KBM-7 (cell line): ENCODE measurements at regions not wholly inside any gene's neighbourhood (a gene's known extent, or its start where the extent isn't known, plus 50 kb on each side); places are given as distances from the start of the nearest gene placed in this dataset.

ENCODE experiments used
- DNase-seq: peaks from one replicate; pipeline ENCODE4 v3.0.0-alpha.2; 2015
- in situ Hi-C: fragments of 300-500 bp; cut with MboI; formaldehyde crosslinking; loops from 2 replicates; pipeline ENCODE4 v1.14.3; 2020; ENCODE audit warnings: low sequenced_read_pairs, low pct_unique_long_range_greater_than_20kb, mixed read lengths

DNA sequence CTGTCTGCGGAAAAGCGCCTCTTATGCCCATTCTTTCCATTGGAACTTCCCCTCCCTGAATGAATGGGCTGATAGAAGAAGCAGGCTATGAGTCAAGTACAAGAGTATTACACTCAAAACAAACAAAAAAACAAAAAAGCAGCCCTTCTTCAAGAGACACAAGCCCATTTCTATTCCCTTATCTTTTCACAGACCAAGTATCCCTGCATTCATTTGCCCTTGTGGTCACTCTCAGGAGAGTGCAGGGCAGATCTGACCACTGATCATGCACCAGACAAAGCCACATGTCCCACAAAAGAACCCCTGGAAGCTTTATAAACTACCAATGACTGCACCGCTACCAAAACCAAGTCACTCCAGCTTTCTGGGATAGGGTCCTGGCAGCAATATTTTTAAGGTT, 262.5 kb upstream of the TAS2R1 start:
- DNase-seq: no peak
- in situ Hi-C loops: no loop called here

DNA sequence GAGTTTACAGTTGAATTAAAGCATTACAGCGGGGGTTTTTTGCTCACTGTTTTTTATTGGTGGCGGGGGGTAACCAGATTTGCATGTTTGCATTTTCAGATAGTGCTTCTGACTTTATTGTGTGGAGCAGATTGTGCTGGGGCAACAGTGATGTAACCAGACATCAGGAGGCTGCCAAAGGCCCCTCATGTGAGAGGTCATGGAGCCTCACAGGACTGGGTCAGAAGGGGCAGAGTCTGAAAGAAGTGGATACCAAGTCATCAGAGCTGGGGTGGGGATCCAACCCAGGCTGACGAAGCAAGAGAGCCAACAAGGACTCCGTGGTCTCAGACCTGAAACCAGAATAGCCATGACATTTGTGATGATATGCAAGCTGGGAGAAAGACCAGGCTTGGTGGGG, 259.4 kb upstream of the TAS2R1 start:
- in situ Hi-C loops: no loop called here
- DNase-seq: no peak

DNA sequence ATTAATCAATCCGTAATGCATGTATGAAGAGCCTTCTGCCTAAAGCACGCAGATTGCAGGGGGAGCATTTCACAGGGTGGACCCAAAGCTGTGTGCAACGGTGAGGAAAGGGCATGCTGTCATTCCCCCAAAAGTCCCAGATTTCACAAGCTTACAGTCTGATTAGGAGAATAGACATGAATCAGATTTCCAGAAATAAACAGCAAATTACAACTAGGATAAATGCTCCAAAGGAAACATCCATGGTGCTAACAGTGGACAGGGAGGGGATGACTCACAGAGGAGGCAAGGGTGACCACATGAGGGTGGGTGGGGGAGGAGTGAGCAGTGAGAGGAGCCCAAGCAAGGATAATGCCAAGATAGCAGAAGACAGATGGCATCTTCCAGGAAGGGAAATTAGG, 258.4 kb upstream of the TAS2R1 start:
- DNase-seq: no peak
- in situ Hi-C loops: no loop called here

DNA sequence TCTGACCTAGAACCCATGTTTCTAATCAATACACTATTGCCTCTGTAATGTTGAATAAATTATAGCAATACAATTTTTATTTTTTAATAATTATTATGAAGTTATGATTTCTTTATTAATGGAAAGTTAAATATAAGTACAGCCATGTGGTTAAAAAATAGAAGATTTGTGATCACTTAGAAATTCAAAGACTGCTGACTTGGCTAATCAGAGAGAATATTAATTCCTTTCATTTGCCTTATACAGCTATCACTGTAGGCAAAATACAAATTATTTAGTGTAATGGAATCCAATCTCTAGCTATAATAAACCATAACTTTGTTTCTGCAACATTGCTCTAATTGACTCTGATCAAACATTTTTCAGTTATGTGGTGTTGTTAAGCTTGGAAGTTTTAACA, 255.0 kb upstream of the TAS2R1 start:
- in situ Hi-C loops: no loop called here
- DNase-seq: no peak

DNA sequence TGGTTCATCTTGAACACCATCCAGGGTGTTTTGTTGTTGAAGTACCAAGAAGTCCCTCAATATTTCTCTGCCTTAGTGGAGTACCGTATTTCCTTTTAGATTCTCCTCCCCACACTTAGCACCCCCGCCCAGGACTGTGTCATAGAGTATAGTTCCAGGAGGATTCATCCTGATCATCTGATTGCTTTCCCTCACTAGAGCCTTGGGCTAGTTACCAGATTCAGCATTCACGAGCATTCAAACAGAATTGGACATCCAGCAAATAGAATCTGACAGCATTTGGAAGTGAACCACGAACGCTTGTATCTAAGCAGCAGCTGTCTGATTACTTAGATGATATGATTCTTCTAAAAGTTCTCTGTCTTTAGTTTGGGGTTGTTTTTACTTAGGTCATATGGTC, 248.1 kb upstream of the TAS2R1 start:
- DNase-seq: no peak
- in situ Hi-C loops: no loop called here

DNA sequence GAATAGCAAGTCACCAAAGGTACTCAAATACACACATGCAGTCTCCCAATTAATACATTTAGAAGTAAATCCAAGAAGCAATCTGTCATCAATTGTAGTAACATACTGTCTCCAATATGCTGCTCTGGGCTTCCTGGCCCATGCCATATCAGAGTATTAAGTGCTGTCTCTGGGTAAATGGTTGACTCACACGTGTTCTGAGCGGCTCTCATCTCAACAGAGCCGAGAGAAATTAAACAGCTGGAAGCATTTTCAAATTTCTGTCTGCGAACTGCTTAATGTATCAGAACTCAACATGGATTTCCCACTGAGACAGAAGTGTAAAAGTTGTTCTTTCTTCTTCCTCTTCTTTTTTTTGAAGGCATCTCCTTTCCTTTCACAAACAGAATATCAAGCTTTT, 247.3 kb upstream of the TAS2R1 start:
- in situ Hi-C loops: no loop called here
- DNase-seq: no peak

DNA sequence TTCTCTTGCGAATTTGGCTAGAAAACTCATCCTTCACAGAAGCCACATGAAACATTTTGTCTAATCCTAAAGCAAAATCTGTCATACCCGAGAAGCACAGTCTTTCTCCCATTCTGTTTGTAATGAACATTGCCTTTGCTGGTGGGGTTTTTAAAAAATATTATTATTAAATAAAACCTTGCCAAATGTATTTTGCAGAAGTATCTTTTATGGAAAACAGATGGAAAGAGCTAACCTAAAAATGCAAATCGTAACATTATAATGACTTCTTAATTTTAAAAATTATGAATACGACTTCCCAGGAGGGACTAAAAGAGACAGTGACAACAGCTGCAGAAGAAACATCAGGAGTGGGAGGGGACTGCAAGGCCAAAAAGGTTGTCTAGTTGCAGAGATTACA, 246.3 kb upstream of the TAS2R1 start:
- no peak for DNase-seq
- in situ Hi-C loops: no loop called here

DNA sequence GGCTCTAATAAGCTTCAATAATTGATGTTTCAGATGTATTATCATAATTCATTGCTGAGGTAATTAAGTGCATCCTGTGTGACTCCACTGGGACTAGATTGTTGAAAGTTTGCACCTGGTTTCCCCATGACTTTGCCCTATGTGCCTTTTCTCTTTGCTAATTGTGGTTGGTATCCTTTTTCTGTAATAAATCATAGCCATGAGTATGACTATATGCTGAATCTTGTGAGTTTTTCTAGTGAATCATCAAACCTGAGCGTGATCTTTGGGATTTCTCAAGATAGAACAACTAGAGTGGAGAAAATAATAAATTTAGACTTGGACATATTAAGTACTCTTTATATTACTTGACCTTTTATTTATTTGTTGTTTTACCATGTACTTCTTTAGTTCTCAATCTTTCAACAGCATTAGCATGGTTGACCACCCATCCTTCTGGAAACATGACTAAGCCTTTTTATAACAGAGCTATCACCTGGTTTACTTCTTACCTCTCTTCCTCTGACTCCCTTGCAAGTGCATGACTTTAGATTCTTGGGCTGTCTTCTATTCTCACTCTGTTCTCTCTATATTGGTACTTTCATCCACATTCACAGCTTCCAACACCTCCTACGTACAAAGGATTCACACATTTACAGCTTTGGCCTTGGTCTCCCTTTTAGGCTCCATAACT, 239.6 kb upstream of the TAS2R1 start:
- DNase-seq: no peak
- in situ Hi-C loops: no loop called here

DNA sequence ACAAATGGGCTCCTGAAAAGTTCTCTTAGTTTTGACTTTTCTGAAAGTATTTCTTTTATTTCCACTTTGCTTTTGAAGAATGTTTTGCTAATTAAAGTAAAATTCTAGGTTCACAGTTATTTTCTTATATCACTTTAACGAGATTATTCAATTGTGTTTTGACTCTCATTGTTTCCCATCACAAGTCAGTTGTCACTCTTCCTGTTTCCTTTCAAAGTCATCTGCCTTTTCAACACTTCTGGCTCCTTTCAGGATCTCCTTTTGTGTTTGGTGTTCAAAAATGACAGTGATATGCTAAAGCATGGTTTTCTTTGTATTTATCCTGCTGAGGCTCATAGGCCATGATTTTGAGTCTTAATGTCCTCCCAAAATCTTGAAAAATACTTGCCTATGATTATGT, 235.4 kb upstream of the TAS2R1 start:
- in situ Hi-C loops: no loop called here
- DNase-seq: no peak

DNA sequence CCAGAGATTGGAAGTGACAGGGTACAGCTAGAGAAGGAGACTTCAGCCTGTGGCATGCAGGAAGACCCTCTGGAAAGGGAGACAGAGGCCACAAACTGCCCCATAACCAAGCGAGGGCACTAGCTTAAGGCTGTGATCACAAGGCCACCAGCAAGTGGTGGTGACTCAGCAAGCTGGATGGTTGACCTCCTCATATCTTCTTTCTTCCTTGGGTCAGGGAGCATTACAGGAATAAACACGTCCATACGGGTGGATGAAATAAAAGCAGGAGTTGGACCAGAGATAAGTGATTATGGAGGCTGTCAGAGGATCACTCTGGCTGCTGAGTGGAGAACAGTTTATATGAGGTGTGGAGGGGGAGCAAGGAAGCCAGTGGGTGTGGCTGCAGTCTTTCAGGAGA, 234.6 kb upstream of the TAS2R1 start:
- no peak for DNase-seq
- in situ Hi-C loops: no loop called here

DNA sequence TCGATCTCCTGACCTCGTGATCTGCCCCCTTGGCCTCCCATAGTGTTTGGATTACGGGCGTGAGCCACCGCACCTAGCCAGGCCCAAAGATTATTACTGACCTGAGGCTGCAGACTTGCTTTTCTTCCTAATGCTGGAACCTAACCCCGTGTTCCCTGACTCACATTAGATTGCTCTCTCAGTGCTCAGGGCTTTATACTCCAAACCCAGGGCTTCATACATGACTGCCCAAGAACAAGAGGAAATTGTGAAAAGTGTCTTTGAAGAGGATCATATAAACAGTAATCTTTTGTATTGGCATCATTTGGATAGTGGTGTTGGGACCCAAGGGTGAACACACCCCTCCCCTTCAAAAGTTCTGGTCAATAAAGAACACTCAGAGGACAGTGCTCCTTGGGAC, 233.3 kb upstream of the TAS2R1 start:
- in situ Hi-C loops: no loop called here

DNA sequence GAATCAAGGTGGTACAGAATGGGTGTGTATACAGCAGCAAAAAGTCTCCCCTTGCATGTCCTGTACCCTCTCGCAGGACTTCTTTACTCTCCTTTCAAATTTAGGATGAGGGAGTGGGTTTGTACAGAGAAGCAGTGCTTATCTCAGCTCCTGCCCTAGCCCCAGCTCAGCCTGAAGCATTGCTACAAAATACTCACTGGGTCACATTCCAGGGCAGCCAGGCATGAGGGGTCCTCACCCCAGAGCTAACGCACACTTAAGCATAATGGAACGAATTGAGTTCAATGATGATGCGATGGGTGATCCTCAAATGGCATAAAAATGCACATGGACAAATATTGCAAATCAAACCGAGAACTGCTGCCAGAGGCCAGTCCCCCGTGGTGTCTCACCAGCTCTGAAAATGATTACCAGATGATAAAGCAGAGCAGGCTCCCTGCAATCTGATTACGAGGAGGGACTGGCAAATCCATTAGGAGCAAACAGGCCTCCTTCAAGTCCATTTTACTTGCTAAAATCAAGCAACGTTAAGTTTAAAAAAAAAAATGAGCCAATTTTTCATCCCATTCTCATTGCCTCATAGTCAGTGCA, 231.6 kb upstream of the TAS2R1 start:
- in situ Hi-C loops: no loop called here
- no peak for DNase-seq

More for the DNA sequence above, 233.3 kb upstream of the TAS2R1 start:
- no peak for DNase-seq

DNA sequence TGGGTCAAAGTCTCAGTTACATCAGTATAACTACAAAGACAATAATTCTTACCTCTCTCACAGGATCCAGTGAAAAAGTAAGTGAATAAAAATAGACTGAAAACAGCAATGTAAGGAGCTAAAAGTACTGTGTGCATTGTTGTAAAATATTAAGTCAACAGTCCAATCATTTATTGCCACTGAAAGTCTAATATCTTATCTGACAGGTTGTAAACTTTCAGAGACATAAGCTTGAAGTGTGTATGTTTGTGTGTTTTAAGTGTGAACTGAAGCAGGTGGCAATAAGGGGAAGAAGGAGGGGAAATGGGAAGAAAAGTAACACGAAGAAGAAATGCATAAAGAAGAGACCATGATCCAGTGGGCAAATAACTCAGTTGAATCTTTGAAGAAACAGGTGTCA, 229.7 kb upstream of the TAS2R1 start:
- no peak for DNase-seq
- in situ Hi-C loops: no loop called here

DNA sequence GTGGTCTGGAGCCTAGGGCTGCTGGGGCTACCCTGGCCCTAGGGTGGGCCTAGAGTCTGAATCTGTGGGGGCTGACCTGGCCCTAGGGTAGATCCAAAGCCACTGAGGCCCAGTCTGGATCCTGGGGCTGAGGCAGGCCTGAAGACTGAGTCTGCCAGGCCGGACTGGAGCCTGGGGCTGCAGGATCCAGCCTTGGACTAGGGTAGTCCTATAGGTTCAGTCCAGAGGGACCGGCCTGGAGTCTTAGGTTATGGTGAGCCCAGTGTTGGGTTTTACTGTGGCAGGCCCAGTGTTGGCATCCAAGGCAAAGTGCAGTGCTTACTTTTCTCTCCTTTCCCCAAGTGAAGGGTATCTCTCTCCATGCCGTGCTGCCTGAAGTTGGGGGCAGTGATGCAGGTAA, 227.9 kb upstream of the TAS2R1 start:
- in situ Hi-C loops: no loop called here
- DNase-seq: no peak

DNA sequence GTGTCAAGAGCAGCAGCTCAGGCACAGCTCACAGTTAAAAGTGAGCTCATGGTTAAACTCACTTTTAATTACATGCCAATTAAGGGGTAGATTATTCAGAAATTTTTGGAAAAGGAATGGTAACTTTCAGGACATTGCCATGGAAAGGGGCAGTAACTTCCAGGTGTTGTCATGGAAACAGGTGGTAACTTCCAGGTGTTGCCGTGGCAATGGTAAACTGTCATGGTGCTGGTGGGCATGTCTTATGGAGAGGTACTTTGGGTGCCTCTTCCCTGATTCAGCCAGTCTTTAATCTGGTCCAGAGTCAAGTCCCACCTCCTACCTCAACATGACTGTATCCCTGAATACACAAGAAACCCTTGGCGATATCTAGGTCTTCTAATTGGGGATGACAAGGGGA, 223.2 kb upstream of the TAS2R1 start:
- in situ Hi-C loops: no loop called here

DNA sequence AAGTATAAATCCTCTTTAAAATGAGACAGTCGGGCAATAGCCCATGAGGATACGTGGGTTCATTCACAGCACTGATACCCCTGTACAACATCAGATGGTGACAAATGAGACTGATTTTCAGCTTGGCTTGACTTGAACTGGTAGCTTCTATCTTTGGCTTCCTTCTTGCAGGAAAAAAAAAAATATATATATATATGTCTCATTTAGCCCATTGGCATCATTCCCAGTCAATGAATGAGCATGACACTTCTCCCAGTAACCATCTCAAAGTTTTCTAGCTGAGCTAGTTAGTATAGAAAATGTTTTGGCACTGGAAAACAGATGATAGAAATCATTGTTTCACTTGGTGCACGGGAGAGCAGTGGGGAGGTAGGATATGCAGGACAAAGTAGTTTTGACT, 222.5 kb upstream of the TAS2R1 start:
- in situ Hi-C loops: no loop called here
- DNase-seq: no peak

More for the DNA sequence above, 223.2 kb upstream of the TAS2R1 start:
- no peak for DNase-seq

DNA sequence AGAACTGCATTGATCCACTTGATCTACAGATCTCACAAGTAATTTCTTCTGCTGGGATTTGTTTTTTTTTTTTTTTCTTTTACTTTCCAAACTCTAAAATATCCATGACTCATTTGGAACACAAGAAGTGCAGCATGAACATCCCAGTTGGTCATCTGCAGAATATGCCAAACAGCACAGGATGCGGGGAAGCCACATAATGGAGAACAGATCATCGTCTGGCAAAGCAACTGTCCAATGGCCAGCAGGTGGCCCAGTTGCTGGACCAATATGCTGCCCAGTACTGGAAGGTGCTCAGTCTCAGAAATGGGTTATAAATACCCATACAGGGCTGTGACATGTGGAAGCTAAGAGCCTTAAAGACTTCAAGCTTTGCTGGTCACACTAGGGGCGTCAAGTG, 221.3 kb upstream of the TAS2R1 start:
- in situ Hi-C loops: no loop called here
- DNase-seq: no peak

DNA sequence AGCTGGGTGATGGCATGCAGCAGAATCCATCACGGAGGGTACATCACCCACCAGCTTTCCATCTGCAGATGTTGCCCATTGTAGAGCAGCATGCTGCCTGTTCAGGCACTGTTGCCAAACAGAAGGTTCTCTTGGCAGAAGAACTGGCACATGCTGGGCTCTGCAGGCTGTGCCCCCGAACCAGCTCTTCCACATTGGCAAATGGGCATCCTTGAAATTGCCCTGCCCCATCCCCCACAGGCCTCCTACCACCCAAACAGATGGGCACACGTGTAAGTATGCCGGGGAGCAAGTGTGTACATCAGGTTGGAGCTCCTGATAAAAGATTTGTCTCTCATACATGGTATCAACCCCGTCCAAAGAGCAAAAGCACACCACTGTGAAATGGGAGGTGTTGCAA, 220.3 kb upstream of the TAS2R1 start:
- DNase-seq: no peak
- in situ Hi-C loops: no loop called here

DNA sequence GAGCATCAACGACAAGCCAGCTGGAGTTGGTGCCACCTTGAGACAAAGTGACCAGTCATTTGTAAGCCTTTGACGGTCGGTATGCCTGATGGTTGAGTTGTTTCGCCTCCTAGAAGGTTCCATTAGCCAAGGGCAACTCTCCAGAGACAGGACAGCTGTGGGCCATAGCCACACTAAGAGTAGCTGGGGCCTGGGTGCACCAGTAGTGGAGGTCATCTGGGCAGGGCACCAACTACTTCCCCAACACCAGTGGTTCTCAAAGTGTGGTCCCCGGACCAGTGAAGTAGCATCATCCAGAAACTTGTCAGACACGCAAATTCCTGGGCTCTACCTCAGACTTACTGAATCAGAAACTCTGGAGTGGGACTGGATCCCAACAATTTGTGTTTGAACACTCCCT, 217.5 kb upstream of the TAS2R1 start:
- in situ Hi-C loops: no loop called here
- DNase-seq: no peak

DNA sequence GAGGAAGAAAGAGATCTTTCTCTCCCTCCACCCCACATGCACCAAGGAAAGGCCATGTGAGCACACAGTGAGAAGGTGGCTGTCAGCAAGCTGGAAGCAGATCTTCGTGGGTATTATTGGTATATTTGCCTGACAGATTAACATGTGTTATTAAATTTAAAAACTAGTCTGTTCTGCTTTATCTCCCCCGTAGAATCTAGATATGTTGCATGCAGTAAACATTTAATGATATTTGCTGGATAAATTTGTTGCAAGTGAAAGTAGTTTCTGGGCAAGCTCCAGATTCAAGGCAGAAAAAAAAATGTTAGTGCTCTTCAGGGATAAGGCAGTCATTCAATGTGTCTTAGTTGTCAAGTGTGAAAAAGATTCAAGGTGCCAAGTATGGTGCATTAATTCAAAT, 215.0 kb upstream of the TAS2R1 start:
- in situ Hi-C loops: no loop called here

DNA sequence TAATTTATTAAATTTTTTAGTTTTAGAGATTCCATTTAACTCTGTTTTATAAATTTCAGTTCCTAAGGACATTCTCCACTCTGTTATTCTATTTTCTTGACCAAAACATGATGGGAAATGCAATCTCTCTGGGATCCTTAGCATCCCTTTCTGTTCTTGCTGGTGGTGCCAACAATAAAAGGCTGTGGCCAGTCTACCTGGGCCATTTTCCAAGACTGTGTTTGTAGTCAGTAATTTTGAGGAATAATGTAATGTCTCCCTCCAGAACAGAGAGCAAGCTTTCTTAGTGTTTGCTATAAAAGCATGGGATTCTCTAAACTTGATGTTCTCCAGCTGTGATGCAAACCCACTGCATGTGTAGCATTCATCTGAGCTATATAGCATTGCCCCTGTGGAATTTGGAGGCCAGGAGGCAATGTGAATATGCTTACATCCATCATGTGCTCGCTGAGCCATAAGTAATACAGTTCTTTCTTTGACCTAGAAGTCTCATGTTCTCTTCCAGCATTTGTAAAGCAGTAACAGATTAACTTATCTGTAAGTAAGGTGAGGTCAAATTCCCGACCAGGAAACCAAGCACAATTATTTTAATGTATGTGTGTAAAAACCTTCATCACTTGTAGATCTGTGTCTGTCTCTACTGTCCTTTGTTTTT, 211.5 kb upstream of the TAS2R1 start:
- in situ Hi-C loops: no loop called here
- DNase-seq: no peak

More for the DNA sequence above, 215.0 kb upstream of the TAS2R1 start:
- no peak for DNase-seq
